ENCODE measurements at regions not wholly inside any gene's neighbourhood (a gene's known extent, or its start where the extent isn't known, plus 50 kb on each side); places are given as distances from the start of the nearest gene placed in this dataset.
"Not testable (repeated sequence)": the region's sequence is repeated elsewhere in the genome, so short reads cannot be mapped to it uniquely, and the experiment has no call there.

GRCh38 chr5:96527768-96528661 lies 95.0 kb upstream of the PCSK1 start:
- no peak for ATAC-seq
- DNase-seq = no peak
- intact Hi-C loops (cut with micrococcal nuclease) = no loop called here

DNA sequence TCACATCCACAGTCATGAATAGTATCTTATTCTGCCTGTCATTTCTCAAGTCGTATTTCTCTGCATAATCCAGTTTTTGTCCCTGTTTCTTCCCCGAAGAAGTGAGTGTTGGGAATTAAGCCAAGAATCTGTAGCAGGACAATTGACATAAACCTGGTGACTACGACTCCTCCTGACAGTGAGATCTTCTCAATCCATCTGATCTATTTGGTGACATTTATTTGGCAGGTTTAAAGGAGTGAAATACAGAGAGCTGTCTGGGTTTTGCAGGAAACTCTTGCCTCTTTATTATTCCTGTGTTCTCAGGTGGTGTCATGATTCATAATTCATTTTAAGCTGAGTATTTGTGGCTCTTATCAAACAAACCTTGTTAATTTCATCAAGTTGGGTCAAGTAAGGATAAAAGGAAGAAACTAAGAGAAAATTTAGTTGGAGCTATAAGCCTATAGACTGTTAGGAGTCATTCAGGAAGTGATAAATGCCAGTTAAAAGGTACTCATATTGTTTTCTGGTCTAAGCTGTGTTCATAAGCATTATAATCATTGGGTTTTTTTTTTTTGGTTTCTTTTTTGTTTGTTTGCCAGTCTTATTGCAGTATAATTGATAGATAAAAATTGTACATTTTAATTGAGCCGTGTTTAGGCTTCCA lies 95.9 kb upstream of the PCSK1 start:
- intact Hi-C loops (cut with micrococcal nuclease) = no loop called here
- DNase-seq = no peak
- ATAC-seq = no peak

- intact Hi-C loops (cut with micrococcal nuclease) = no loop called here
- no peak for ATAC-seq
- no peak for DNase-seq
Measured at GRCh38 chr5:96529559-96529958, 96.5 kb upstream of the PCSK1 start.

DNA sequence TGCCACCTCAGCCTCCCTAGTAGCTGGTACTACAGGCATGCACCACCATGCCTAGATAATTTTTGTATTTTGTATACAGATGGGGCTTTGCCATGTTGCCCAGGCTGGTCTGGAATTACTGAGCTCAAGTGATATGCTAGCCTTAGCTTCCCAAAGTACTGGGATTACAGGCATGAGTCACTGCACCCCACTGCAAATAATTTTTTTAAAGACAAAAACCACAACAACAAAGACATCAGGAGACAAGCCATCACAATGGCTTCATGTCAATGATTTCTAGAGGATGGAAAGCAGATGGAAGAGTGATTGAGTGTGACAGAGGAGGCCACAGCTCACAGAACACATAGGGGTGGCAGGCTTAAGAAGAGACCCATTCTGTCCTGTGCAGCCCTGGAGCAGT lies 97.9 kb upstream of the PCSK1 start:
- intact Hi-C loops (cut with micrococcal nuclease) = no loop called here
- no peak for ATAC-seq
- DNase-seq = no peak

DNA sequence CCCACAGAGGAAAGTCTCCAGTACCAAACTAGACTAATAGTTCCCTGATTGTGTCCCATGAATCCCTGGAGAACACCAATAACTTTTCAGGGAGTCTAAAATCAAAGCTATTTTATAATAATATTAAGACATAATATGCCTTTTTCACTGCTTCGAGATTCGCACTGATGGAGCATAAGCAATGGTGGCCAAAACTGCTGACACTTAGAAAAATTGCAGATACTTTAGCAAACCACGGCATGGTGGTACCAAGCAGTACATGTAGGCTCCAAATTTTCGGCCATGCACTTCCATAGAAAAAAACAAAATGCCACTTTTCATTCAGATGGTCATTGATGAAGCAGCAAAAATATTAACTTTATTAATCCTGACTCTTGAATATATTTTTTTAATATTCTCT lies 100.3 kb upstream of the PCSK1 start:
- intact Hi-C loops (cut with micrococcal nuclease) = no loop called here
- DNase-seq = no peak
- no peak for ATAC-seq

- no peak for DNase-seq
- intact Hi-C loops (cut with micrococcal nuclease) = no loop called here
- ATAC-seq = no peak
Measured at GRCh38 chr5:96537386-96537785, 104.3 kb upstream of the PCSK1 start.

GRCh38 chr5:96538808-96539250 lies 105.8 kb upstream of the PCSK1 start:
- DNase-seq = no peak
- ATAC-seq = no peak
- intact Hi-C loops (cut with micrococcal nuclease) = no loop called here

DNA sequence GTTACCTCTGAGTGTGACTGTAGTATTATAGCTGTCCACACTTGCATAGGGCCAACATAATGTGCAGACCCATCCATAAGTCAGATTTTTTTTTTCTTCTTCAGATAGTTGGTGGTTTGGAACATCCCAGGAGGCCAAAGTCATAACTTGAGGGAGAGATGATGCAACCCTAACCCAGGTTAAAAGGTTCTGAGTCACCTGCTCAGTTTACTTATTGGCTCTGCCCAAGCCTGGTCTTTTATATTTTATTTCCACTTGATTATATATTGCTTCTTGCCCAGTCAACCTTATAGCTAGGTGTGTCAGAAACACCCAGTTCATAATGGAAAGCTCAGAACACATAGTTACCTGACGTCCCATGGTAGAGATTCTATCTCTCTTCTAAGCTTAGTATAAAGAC lies 113.1 kb upstream of the PCSK1 start:
- ATAC-seq = no peak
- DNase-seq = no peak
- intact Hi-C loops (cut with micrococcal nuclease) = no loop called here

DNA sequence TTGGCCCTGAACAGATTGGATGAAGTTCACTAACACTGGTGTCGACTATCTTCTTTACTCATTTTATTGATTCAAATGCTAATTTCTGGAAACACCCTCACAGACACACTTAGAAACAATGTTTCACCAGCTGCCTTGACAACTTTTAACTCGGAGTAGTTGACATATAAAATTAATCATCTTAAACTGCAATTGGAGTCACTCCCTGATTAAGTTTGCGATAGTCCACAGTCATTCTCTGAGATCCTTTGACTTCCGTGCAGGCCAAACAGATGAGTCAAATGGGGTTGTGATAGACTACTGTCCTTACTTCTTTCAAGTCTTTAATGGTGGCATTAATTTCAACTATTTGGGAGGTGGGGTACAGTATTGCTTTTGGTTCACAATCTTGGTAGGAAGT lies 114.4 kb upstream of the PCSK1 start:
- ATAC-seq (no peak), DNase-seq (no peak)
- intact Hi-C loops (cut with micrococcal nuclease) = no loop called here

GRCh38 chr5:96548905-96549304 lies 113.3 kb upstream of the CAST start:
- ATAC-seq (no peak), DNase-seq (no peak)
- intact Hi-C loops (cut with micrococcal nuclease) = no loop called here

GRCh38 chr5:96560857-96561256 lies 101.3 kb upstream of the CAST start:
- ATAC-seq; intact Hi-C loops (cut with micrococcal nuclease); DNase-seq: not testable (repeated sequence)

DNA sequence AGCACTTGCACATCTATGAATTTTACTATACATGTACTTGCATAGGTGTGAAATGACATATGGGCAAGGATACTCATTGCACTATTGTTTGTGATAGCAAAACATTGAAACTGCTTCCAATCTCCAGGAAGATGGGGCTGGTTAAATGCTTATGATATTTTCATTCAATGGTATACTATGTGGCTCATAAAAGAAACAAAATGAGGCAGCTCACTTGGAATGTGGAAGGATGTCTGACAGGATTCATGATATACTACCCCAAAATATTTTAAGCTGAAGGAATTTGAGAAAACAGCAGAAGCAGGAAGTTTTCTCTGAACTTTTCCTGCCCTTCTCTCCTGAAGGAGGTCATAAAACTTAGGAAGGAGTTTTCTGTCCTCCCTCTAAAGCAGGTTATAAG lies 99.6 kb upstream of the CAST start:
- no peak for ATAC-seq
- intact Hi-C loops (cut with micrococcal nuclease) = no loop called here

GRCh38 chr5:96563816-96564215 lies 98.4 kb upstream of the CAST start:
- DNase-seq (no peak), ATAC-seq (no peak)
- intact Hi-C loops (cut with micrococcal nuclease) = no loop called here

More for the DNA sequence above, 99.6 kb upstream of the CAST start:
- no peak for DNase-seq

DNA sequence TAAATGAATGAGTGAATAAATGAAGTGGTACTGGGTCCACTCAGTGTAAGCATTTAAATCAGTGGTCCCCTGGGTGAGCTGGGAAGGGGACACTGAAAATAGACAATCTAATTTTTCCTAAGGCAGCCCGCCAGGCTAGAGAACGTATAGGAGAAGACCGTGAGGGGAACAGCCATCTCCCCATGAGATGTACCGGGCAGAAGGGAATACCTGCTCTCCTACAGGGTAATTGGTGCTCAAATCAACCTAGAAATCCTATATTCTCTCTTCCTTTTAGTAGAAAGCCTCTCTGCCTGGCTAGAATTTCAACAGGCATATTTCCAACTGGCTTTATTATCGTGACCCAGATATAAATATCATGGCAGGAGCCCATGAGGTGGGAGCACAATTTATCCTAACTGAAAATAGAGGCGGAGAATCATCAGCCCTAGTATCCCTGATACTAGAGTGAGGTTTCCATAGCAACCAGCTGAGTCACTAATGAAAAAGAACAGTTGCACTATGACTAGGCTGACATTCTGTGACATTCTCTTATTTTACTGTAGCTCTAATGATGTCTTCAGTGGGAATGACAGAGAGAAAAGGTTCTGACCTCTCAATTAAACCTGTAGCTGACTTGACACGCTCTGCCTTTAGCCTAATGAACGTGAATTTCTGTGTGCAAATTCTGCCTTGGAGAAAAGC lies 96.5 kb upstream of the CAST start:
- DNase-seq (no peak), ATAC-seq (no peak)
- intact Hi-C loops (cut with micrococcal nuclease) = no loop called here

DNA sequence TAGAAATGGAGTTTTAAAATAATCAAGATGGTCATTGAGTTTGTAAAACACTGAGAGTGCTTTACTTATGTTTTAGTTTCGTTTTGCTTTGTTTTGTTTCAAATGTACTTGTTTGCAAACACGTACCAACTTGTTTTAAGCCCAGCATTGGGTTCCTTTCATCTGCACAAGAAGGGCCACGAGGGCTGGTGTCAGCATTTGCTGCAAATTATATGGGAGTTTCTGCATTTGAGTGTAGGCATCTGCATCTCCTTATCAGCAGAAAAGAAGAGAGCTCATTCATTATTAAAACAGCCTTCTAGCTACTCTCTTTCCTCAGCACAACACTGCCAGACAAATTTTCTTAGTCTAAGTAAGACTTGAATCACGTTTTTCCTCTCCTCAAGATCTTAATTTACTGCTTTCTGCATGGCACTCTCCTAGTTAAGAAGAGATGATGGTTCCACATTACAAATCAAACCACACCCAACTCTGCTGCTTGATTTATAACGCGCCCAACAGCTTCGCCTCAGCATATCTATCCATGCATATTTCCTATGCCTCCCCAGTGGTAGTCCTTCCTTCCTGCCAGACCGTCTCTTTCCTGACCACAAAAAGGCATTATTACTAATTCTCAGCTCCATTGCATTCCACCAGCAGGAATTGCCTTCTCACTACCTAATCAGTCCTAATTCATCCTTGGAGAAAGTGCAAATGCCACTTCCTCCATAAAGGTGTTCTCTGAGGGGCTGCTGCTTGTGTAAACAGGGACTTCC lies 95.2 kb upstream of the CAST start:
- intact Hi-C loops (cut with micrococcal nuclease) = no loop called here
- DNase-seq (no peak), ATAC-seq (no peak)

GRCh38 chr5:96569332-96569731 lies 92.8 kb upstream of the CAST start:
- no peak for DNase-seq
- intact Hi-C loops (cut with micrococcal nuclease) = no loop called here
- no peak for ATAC-seq

DNA sequence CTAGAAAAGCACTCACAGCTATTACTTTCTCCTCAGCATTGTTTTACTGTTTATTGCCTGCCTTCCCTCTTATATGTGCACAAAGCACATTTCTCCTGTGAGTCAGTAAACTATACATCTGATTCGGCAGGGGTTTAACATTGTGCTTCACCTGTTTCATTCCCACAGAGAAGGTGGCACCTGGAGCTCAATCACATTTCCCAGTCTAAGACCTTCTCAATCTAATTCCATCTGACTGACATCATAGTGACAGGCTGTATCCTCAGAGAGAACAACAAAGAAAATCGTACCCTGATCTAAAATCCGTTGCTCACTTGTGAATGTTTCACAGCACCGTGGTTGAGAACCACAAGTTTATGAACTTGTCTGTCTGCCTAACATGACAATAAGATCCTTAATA lies 92.4 kb upstream of the CAST start:
- ATAC-seq (no peak), DNase-seq (no peak)
- intact Hi-C loops (cut with micrococcal nuclease) = no loop called here

- intact Hi-C loops (cut with micrococcal nuclease) = no loop called here
- ATAC-seq (no peak), DNase-seq (no peak)
Measured at GRCh38 chr5:96572864-96573512, 89.2 kb upstream of the CAST start.

GRCh38 chr5:96573513-96573894 lies 88.7 kb upstream of the CAST start:
- DNase-seq (no peak), ATAC-seq (no peak)
- intact Hi-C loops (cut with micrococcal nuclease) = no loop called here

Data from left ventricle myocardium superior (tissue), 1 donor.